Gastrocnemius medialis (tissue), 4 donors: ENCODE measurements at regions not wholly inside any gene's neighbourhood (a gene's known extent, or its start where the extent isn't known, plus 50 kb on each side); places are given as distances from the start of the nearest gene placed in this dataset.

Experiments
- CTCF ChIP-seq, 5 experiments: fragments of 450-650 bp in 3 of 5; fragments of 200-600 bp in 2 of 5; sonication (generic) in 2 of 5; IDR thresholded peaks in 4 of 5; conservative IDR thresholded peaks in 1 of 5; 1 replicate in 4 of 5; 2 replicates in 1 of 5; pipeline ENCODE4 v1.5.1; 2016 to 2019; ENCODE audit warnings: antibody characterized with exemption in 5 of 5, mild to moderate bottlenecking in 3 of 5, moderate library complexity in 3 of 5
- POLR2A ChIP-seq, 2 donors: fragments of 450-650 bp; IDR thresholded peaks; one replicate each; pipeline ENCODE4 v1.6.1; 2017; ENCODE audit warnings: antibody characterized with exemption in 2 of 2, mild to moderate bottlenecking in 2 of 2, moderate library complexity in 2 of 2

GRCh38 chr13:88908961-88909441 lies 1237.8 kb downstream of the SLITRK5 start:
- TF ChIP-seq CTCF (IDR thresholded peaks at IDR 0.05 in 4 of 5, conservative IDR thresholded peaks at IDR 0.05 in 1 of 5) (no peak), POLR2A (IDR thresholded peaks at IDR 0.05) (no peak)
